HG03039 (cell line): ENCODE measurements at regions not wholly inside any gene's neighbourhood (a gene's known extent, or its start where the extent isn't known, plus 50 kb on each side); places are given as distances from the start of the nearest gene placed in this dataset.

Experiments
- ATAC-seq: cut with Tn5 transposase; IDR thresholded peaks from one replicate; pipeline ENCODE4 v1.9.1; 2021; ENCODE audit warnings: mild to moderate bottlenecking, moderate library complexity; ENCODE audit not compliant: unreplicated experiment

- ATAC-seq, result no peak
Measured at GRCh38 chr15:37572401-37572800, 362.0 kb upstream of the TMCO5A start.

DNA sequence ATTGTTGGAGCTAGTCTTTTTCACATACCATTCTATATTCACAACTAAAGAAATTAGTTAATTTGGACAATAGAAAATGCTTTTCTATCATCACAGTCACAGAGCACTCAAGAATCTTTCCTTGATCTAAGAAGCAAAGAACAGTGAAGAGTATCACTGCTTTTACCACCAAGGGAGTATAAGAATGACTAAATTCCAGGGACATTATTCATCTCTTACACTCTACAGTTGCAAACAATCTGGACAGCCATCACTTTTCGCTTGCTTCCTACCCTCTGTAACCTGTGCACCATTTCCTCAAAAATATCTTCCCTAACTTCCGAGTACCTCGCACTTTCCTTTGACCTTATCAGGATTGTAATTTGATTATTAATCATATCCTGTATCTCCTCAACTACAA is 359.5 kb upstream of the TMCO5A start:
- ATAC-seq, result no peak

DNA sequence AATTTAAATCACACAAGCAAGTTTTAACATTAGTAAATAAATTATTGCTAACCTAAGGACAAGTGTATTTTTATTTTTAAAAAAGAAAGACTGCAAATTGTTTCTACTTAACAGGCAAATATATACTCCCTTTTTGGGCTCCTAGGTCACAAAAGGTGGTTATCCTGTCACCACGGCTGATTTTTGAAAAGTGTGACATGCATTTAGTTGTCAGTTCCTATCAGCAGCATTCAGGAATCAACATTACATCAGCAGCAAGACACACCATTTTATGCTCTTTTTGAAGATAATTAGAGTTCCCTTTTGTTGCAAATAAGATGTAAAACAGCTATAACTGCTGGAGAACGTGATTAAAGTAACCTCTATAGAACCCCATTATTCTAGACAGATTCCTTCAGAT is 357.5 kb upstream of the TMCO5A start:
- no peak for ATAC-seq

DNA sequence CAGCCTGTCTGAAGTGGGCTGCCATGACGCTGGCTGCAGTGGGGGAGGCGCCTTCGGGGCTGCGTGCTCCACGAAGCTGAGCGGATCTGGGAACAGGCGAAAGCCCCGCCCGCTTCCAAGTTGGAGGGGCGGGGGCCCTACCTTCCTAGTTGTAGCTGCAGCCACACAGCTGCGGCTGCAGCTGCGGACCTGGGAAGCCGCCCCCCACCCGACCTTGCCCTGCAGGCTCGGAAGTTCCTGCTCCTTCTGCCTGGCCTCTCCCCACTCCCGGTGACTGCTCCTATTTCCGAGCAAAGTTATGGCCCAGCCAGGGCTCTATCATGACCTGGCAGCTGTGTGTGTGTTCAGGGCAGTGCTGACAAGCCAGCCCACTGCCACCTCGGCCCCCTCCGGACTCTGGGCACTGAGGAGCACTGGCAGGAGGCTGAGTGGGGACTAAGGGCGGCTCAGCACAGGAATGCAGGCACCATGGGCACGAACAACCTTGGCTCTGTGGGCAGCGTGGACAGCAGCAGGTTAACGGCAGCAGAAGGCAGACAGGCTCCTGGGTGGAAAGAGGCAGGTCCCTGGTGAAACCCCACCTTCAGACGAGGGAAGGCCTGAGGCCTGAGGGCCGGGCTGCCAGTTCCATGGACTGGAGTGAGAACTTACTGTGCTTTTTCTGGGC is 352.4 kb upstream of the TMCO5A start:
- ATAC-seq, result no peak

DNA sequence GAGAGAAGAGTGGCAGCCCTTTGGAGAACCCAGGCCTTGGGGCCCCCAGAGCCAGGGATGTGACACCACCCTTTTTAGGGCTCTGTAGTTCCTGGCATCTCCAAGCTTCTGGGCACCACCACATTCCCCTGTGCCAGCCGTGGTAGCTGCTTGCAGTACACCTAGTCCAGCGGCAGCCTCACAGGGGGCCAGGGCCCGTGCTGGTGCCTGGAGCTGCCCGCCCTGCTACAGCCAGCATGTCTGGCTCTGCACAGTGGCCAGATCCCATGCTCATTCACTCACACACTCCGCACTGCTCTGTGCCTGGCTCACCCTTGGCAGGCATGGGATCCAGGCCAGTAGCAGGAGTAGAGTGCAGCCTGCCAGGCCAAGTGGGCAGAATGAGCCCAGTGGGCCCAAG is 351.6 kb upstream of the TMCO5A start:
- no peak for ATAC-seq

DNA sequence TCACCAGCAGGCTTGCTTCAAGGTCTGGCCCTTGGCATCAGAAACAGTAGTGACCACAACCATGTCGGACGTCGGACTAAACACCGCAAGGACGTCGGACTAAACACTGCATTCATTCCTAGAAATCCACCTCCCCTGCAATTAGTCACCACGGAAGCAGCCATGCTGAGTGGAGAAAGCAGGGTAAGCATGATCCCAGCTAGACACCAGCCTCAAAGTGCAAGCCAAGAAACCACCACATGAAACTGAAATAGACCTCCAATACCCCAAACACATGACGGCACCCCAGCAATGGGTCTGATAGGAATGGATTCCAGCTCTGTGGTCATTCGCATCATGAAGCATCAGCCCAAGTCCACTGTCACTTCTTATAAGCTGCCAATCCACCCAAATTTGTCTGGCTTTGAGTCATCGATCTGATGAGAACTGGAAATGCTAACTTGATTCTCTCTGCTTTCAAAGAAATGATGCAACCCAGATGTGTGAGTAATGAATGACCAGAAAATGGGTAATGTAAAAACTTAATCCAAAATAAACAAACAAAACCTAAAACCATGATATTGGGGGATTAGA is 348.3 kb upstream of the TMCO5A start:
- no peak for ATAC-seq

DNA sequence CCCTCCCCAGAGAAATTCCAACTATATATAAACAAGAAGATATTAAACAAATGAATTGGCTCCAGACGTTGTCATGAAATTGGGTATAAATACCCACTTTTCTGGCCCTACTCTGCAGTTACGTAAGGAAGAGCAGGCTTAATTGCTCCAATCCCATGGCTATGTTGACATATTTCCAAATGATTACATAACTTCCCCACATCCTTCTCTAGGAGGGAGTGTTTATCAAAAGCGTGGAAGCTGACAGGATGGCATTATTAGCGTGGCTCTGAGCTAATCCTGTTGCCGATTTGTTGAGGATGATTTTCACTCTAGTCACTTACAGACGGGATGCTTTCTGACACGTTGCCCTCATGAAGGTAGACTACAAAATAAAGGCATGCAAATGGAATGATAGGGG is 347.5 kb upstream of the TMCO5A start:
- no peak for ATAC-seq

DNA sequence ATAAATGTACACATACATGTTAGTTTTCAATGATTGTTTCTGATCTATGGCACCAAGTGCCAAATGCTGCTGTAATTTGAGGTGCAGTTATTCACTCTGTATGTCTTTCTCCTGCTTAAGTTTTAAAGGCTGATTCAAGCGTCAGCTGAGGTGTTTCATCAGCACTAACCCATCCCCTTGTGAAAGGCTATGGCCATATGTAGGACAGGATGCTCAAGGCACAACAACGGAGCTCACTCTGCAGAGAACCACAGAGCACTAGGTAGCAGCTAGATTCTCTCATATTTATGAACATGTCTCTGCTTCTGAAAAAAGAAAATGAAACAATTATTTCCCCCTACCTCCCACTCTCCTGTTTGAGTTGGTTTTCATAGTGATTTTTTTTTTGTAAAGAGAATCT is 340.0 kb upstream of the TMCO5A start:
- no peak for ATAC-seq

DNA sequence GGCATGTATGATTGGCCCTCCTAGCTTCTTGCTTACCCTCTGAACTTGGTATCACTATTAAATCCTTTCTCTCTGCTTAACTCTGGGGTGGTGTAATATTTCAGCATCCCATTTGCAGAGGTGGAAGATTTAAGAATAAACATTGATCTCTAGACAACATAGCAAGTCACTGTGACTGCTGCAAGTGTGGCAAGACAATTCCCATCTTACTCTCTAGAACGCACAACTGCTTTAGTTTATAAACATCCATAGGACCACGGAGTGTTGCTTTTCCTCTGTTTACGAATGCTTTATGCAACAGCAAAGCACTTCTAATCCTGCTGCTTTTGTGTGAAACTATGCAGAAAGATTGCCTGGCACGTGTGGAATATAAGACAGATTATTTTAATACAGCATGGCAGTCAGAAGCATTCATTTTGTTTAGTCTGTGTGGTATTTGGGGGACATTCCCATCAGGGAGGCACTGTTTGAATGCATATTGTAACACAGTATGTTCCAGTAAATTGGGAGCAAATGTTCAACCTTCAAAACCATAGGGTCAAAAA is 338.9 kb upstream of the TMCO5A start:
- no peak for ATAC-seq

GRCh38 chr15:37599156-37599555 is 335.3 kb upstream of the TMCO5A start:
- ATAC-seq, result no peak

DNA sequence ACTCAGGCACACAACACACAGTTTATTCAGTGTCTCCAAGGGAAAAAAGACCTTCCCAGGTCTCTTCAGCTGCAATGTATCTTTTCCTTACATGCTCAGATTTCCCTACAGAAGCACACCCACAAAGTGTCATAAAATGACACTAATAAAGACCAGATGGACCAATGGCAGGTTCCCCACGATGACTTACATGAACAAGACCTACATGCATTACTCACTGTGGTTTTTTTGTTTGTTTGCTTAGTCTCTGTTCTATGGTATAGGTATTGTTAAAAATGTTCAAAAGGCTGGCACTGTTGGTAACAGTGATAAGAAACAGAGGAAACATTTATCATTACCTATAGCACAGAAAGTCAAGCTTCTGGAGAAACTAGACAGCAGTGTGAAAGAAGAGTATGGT is 318.2 kb upstream of the TMCO5A start:
- ATAC-seq, result no peak

- no peak for ATAC-seq
Measured at GRCh38 chr15:37618353-37618752, 316.1 kb upstream of the TMCO5A start.

DNA sequence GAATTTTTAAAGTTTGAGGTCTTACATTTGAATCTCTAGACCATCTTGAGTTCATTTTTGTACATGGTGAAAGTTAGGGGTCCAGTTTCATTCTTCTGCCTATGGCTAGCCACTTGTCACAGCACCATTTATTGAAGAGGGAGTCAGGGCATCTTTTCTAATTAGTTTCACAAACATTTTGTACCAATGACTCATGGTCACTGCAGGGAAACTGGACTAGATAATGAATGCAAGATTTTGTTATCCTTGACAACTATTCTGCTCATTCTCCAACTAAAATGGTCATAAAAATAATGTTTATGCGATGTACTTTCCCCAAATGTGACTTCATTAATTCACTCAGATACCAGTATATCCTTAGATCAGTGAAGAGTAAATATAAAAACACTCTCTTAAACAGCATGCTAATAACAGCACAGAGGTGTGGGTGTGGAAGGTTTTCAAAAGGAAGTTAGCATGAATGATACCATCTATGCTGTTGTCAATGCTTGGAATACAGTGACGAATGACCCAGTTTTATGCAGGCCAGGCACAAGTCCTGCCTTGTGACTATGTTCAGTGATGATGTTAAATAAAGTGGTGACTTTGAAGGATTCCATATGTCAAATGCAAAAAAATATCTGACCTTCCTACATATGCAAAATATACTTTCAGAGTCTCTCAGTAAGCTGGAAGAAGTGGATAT is 314.9 kb upstream of the TMCO5A start:
- no peak for ATAC-seq

DNA sequence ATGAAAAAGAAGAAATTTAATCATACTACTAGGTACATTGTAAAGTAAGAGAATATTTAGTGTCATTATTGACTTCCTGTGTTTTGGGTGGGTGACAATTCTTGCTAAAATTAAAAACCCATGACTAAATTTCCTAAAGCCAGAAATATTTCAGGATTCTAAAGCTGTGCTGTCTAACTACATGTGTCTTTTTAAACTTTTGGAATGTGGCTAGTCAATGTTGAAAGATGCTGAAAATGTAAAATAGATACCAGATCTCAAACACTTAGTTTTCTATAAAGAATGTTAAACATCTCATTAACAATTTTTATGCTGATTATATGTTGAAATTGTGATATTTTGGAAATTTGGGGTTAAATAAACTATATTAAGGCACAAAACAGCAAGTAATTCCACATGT is 308.9 kb upstream of the TMCO5A start:
- no peak for ATAC-seq

DNA sequence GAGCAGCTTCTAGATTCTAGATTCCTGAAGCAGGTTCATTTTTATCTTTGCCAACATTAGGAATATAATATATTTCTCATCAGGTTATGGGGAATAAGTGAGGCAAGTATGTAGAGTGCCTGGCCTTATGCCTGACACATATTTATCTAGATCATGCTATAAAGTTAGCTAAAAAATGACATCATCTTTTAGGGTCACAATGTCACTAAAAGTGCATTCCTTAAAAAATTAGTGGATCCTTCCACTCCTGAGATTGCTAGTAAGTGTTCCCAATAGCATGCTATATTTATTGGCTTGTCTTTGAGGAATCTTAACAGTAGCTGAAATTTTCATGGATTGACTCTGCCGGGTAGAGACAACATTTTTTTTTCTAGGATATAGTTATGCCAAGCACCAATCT is 305.9 kb upstream of the TMCO5A start:
- ATAC-seq, result no peak

GRCh38 chr15:37636736-37637135 is 297.7 kb upstream of the TMCO5A start:
- no peak for ATAC-seq

DNA sequence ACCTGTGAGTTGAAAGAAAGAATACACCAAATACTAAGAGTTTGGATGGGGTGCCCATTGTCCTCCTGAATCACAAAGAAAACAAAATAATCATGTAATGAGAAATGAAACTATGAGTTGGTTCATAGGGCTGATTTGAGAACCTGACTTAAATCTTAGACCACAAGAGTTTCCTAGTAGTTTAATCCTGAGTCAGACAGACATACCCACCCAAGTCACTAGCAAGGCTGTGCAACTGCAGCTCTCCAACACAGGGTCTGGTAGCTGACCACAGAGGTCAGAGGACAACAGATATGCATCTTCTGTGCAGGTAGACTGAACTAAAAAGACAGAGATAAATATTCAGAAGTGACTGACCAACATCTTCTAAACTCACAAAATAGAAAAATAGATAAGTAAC is 296.3 kb upstream of the TMCO5A start:
- ATAC-seq, result no peak

GRCh38 chr15:37638691-37639090 is 295.7 kb upstream of the TMCO5A start:
- no peak for ATAC-seq

DNA sequence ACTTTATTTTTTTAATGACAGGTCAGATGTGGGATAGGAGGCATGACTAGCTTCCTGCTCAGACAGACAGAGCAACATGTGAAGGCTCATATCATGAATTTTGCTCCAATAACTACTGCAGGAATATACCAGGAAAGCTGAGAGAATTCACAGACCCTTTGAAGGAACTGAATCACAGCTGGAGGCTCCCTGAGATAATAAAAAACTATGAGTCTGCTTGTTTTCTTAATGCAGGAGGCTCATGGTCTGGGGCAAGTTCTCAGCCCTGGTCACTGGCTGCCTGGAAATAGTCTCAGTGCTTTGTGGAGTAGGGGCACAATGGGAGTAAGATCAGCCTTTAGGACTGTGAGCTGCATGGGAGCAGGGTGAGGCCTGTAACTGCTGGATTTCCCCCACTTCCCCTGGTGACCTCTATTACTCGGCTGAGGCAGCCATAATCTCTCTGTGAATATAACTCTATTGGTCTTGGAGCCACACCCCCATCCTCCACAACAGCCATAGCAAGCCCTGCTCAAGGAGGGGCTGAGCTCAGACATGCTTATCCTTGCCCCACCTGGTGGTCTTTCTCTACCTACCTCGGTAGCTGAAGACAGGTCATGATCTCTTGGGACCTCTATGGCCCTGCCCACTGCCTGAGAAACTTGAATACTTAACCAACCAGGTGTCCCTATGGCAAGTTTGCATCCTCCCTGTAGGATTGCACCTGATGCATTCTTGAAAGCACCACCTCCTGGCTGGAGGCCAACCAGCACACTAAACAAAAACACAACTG is 281.6 kb upstream of the TMCO5A start:
- ATAC-seq, result no peak

- no peak for ATAC-seq
Measured at GRCh38 chr15:37678124-37678523, 256.3 kb upstream of the TMCO5A start.

GRCh38 chr15:37679627-37680026 is 254.8 kb upstream of the TMCO5A start:
- ATAC-seq, result no peak

DNA sequence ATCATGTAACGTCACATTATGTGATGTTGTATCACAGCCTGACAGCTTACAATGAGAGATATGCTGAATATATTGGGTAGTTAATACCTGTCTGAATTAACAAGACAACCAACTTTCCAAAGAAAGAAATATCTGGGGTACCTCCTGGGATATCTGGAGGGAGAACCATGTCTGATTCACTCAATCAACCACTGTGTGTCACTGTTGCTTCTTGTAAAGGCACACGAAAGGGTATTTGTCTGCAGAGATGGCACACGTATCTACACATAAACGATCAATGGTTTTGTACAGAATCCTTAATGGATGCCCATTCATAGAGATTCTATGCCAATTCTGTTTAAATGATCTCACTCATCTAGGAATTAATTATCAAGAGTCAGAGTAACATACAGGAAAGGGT is 252.1 kb upstream of the TMCO5A start:
- no peak for ATAC-seq
